ENCODE measurements at regions not wholly inside any gene's neighbourhood (a gene's known extent, or its start where the extent isn't known, plus 50 kb on each side); places are given as distances from the start of the nearest gene placed in this dataset.
"Not testable (repeated sequence)": the region's sequence is repeated elsewhere in the genome, so short reads cannot be mapped to it uniquely, and the experiment has no call there.

- DNase-seq, result no peak
Measured at GRCh38 chr17:72365857-72366414, 245.1 kb downstream of the SOX9 start.

- no peak for DNase-seq
Measured at GRCh38 chr17:72366626-72367025, 245.8 kb downstream of the SOX9 start.

GRCh38 chr17:72368191-72368590, 247.4 kb downstream of the SOX9 start:
- DNase-seq, result no peak

- DNase-seq, result no peak
Measured at GRCh38 chr17:72369366-72369765, 248.5 kb downstream of the SOX9 start.

- no peak for DNase-seq
Measured at GRCh38 chr17:72370819-72371218, 250.0 kb downstream of the SOX9 start.

GRCh38 chr17:72372185-72372584, 251.4 kb downstream of the SOX9 start:
- no peak for DNase-seq

- no peak for DNase-seq
Measured at GRCh38 chr17:72373910-72374741, 253.3 kb downstream of the SOX9 start.

- DNase-seq, result no peak
Measured at GRCh38 chr17:72376526-72377345, 255.9 kb downstream of the SOX9 start.

GRCh38 chr17:72378414-72379390, 257.9 kb downstream of the SOX9 start:
- no peak for DNase-seq

- no peak for DNase-seq
Measured at GRCh38 chr17:72379516-72379915, 258.7 kb downstream of the SOX9 start.

GRCh38 chr17:72380120-72380519, 259.3 kb downstream of the SOX9 start:
- no peak for DNase-seq

GRCh38 chr17:72380737-72381136, 259.9 kb downstream of the SOX9 start:
- no peak for DNase-seq

GRCh38 chr17:72381597-72382397, 261.0 kb downstream of the SOX9 start:
- DNase-seq, result no peak

GRCh38 chr17:72382971-72383722, 262.3 kb downstream of the SOX9 start:
- no peak for DNase-seq

GRCh38 chr17:72385475-72385874, 264.7 kb downstream of the SOX9 start:
- DNase-seq, result no peak

GRCh38 chr17:72386173-72386572, 265.4 kb downstream of the SOX9 start:
- DNase-seq, result not testable (repeated sequence)

GRCh38 chr17:72386619-72387237, 265.9 kb downstream of the SOX9 start:
- no peak for DNase-seq

GRCh38 chr17:72387487-72387886, 266.7 kb downstream of the SOX9 start:
- no peak for DNase-seq

- DNase-seq, result no peak
Measured at GRCh38 chr17:72387969-72388368, 267.1 kb downstream of the SOX9 start.

All from muscle of arm (tissue), 1 donor.